K562 (cell line): ENCODE measurements at regions not wholly inside any gene's neighbourhood (a gene's known extent, or its start where the extent isn't known, plus 50 kb on each side); places are given as distances from the start of the nearest gene placed in this dataset.

Experiments
- MTA1 ChIP-seq: fragments of 450-650 bp; IDR thresholded peaks from 2 replicates; pipeline ENCODE4 v1.6.1; 2017; ENCODE audit warnings: borderline replicate concordance
- PML ChIP-seq: IDR thresholded peaks from 2 replicates; pipeline ENCODE4 v1.6.1; 2012; ENCODE audit warnings: low read length, inconsistent platforms
- POLR2AphosphoS5 ChIP-seq: IDR thresholded peaks from 2 replicates; pipeline ENCODE4 v1.6.1; 2011; ENCODE audit warnings: mild to moderate bottlenecking, low read depth, low read length, moderate library complexity; ENCODE audit not compliant: control insufficient read depth, insufficient read depth
- ZBTB11 ChIP-seq, 3 experiments: fragments of 200-800 bp in 1 of 3; fragments of 250-450 bp in 1 of 3; fragments of 450-650 bp in 1 of 3; sonication (Bioruptor Pico) in 1 of 3; sonication (Bioruptor generic) in 1 of 3; formaldehyde crosslinking in 1 of 3; IDR thresholded peaks; 2 replicates each; pipeline versions ENCODE4 v1.6.1 to v1.8.0; 2016 to 2022; ENCODE audit warnings: mild to moderate bottlenecking in 2 of 3, missing genetic modification characterization in 2 of 3, missing compliant biosample characterization in 1 of 3, moderate library complexity in 1 of 3

GRCh38 chr5:164578401-164578800 lies 1073.0 kb downstream of the MAT2B start:
- TF ChIP-seq ZBTB11 (CRISPR knock-in tag; IDR thresholded peaks at IDR 0.05) (no peak), PML (no peak), MTA1 (no peak), POLR2AphosphoS5 (no peak)
